GM21737 (cell line): ENCODE measurements at regions not wholly inside any gene's neighbourhood (a gene's known extent, or its start where the extent isn't known, plus 50 kb on each side); places are given as distances from the start of the nearest gene placed in this dataset.
"Not testable (repeated sequence)": the region's sequence is repeated elsewhere in the genome, so short reads cannot be mapped to it uniquely, and the experiment has no call there.

Experiments
- ATAC-seq: cut with Tn5 transposase; IDR thresholded peaks from one replicate; pipeline ENCODE4 v1.9.1; 2021; ENCODE audit warnings: mild to moderate bottlenecking, moderate library complexity; ENCODE audit not compliant: unreplicated experiment

- no peak for ATAC-seq
Measured at GRCh38 chr5:68027519-68027918, 188.0 kb upstream of the PIK3R1 start.

DNA sequence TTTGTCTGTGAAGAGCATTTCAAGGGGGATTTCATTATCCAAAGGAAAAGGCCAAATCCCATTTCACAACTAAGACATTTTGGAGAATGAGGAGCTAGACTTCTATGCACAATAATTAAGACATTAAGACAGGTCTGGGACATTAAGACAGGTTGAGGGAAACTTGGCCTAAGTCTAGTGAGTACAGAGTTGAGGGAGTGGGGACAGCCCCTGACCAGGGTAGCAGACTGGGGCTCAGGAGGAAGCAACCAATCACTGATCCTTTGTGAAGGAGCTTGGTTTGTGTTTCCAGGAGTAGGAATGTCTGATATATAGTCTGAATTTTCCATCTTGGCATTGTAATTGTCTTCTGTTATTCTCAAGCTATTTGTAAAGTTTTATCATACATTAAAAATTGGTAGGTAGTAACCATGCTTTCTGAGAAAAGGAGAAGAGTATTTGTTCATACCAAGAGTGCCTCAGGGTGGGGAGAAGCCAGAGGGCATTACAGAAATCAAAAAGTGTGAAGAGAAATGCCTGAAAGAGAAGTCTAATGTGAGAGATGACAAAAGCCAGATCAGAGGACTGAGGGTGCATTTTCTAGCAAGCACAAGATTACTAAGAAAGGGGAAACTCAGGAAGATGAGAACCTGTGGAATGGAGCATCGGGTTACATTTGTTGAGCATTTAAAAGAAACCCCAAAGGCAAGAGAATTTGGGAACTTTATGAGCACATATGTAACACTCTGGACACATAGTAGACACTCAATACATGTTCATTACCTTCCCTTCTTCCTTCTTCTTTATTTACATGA is 189.3 kb upstream of the PIK3R1 start:
- no peak for ATAC-seq

DNA sequence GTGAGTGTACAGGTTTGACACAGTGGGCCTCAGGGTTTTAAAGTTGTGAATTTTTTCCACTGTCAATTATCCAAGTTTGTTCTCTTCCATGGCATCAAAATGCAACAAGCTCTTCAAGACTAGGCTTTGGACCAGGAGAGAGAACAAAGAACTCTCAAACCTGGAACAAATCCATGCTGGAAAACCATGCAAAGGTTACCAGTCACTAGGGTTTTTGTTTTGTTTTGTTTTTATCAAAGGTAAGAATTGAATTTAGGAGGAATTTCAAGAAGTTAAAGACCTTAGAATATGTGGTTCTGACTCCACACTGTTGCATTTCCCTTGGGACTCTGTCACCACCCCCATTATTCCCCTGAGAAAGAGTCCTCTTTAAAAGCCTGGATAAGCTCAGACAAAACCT is 191.1 kb upstream of the PIK3R1 start:
- ATAC-seq = no peak

- no peak for ATAC-seq
Measured at GRCh38 chr5:68021916-68022315, 193.6 kb upstream of the PIK3R1 start.

GRCh38 chr5:68021227-68021626 is 194.3 kb upstream of the PIK3R1 start:
- ATAC-seq = no peak

DNA sequence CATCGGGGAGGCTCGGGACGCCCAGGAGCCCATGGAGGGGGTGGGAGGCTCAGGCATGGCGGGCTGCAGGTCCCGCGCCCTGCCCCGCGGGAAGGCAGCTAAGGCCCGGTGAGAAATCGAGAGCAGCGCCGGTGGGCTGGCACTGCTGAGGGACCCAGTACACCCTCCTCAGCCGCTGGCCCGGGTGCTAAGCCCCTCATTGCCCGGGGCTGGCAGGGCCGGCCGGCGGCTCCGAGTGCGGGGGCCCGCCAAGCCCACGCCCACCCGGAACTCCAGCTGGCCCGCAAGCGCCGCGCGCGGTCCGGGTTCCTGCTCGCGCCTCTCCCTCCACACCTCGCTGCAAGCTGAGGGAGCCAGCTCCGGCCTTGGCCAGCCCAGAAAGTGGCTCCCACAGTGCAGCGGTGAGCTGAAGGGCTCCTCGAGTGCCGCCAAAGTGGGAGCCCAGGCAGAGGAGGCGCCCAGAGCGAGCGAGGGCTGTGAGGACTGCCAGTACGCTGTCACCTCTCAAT is 195.0 kb upstream of the PIK3R1 start:
- not testable (repeated sequence) for ATAC-seq

GRCh38 chr5:68015381-68016302 is 199.9 kb upstream of the PIK3R1 start:
- no peak for ATAC-seq

DNA sequence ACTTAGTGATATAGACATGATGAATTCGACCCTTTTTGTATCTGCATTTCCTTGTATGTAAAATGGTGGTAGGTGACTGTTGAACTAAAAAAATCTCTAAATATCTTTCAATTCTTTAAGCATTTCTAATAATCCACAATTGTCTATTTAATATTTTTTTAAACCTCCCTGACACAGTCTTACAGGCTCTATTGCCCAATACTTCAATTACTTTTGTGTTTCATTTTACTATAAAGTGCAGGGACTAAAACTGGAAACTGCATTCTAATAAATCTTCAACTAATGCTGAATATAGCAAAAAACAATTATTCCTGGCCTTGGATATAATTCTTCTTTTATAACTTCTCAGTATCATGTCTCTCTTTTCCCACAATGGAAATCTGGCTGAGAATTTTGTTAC is 202.7 kb upstream of the PIK3R1 start:
- no peak for ATAC-seq

DNA sequence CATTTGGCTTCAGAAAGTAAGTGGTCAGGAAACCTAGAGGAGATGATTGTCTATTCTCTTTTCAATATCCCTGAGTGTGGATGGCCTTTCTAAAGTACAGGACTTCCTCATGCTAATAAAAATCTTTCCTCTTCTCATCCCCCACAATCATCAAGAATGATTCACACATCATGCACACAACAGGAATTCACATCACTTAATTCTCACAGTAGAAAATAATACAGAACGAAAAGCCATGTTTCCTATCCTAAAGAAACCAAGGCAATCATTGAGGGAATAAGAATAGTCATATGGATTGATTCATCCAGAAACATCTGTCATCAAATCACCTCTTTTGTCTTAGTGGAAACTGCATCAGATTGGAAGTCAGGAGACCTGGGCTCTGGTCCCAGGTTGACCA is 203.1 kb upstream of the PIK3R1 start:
- no peak for ATAC-seq

GRCh38 chr5:68011801-68012200 is 203.8 kb upstream of the PIK3R1 start:
- no peak for ATAC-seq

DNA sequence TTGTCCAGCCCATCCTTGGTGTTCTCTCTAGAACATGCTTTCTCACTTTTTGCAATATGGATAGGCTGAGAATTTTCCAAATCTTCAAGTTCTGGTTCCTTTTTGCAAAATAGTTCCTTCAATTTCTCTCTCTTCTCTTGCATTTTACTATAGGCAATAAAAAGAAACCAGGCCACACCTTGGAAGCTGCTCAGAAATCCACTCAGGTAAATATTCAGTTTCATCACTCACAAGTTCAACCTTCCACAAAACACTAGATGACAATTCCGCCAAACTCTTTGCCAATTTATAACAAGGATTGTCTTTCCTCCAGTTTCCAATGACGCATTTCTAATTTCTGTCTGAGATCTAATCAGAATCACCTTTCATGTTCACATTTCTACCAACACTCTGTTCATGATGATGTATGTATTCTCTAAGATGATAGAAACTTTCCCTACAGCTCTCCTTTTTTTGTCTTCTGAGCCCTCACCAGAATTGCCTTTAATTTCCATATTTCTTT is 204.2 kb upstream of the PIK3R1 start:
- ATAC-seq = no peak

DNA sequence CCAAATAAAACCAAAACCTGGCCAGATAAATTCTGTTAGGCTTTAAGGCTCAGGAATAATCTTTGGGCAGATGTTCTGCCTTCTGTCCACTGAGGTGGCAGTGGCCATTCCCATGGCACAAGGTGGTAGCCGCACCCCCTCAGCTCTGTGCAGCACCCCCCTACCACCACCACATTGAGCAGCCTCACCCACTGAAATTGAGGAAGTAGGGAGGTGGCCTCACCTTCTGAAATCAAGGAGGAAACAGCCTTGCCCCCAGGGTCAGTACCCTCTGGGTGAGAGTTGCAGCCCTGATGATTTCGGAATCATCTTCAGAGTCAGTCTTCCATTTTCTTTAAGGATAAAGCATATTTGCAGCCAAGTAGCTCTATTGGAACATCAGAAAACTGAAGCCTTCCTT is 204.8 kb upstream of the PIK3R1 start:
- no peak for ATAC-seq

- ATAC-seq = no peak
Measured at GRCh38 chr5:68007451-68007850, 208.1 kb upstream of the PIK3R1 start.

GRCh38 chr5:68002836-68003235 is 212.7 kb upstream of the PIK3R1 start:
- no peak for ATAC-seq

GRCh38 chr5:68000805-68001204 is 214.8 kb upstream of the PIK3R1 start:
- ATAC-seq = no peak

GRCh38 chr5:67999391-67999790 is 216.2 kb upstream of the PIK3R1 start:
- no peak for ATAC-seq

- ATAC-seq = no peak
Measured at GRCh38 chr5:67998709-67999261, 216.8 kb upstream of the PIK3R1 start.

DNA sequence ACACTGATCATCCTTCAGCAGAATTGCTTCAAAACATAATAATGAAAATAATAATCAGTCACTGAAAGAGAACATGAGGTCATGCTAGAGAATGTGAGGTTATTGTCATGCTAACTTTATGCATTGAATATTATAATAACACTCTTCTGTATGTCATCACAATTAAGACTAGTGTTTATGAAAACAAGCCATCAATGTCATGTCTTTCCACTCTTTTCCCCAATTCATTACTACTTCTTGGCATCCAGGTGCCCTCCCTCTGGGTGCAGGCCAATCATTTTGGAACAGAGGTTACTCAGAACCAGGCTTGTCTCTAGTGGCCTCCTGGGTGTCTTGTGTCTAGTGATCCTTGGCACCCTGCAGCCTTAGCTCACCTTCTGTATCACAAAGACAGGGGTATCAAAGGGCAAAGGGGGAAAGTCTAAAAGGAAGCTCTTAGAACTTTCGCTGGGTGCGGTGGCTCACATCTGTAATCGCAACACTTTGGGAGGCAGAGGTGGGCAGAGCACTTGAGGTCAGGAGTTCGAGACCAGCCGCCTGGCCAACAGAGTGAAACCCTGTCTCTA is 217.6 kb upstream of the PIK3R1 start:
- ATAC-seq = no peak

DNA sequence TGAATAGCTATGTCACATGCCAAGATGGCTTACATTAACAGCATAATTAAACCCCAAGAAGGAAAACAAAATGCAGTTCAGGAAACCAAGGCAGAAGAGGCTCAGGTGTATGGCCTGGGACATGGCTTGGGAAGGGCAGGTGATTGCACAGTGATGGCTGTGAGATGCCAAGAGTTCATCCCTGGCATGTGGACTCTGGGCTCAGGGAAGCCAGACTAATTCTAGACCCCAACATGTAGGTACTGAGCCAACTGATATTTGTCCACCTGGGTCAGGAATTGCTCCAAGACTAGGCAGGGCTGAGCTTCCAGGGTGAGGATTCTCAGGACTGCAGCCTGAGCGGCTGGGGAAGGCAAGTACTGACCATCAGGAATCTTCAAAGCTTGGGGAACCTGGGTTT is 218.4 kb upstream of the PIK3R1 start:
- ATAC-seq = no peak

- ATAC-seq = no peak
Measured at GRCh38 chr5:67996596-67996995, 219.0 kb upstream of the PIK3R1 start.

GRCh38 chr5:67992923-67993322 is 222.6 kb upstream of the PIK3R1 start:
- no peak for ATAC-seq
